Astrocyte of the cerebellum (primary cell): ENCODE measurements at regions not wholly inside any gene's neighbourhood (a gene's known extent, or its start where the extent isn't known, plus 50 kb on each side); places are given as distances from the start of the nearest gene placed in this dataset.

ENCODE experiments used
- DNase-seq: peaks from one replicate; pipeline ENCODE4 v3.0.0-alpha.2; 2011; ENCODE audit warnings: low read depth
- H3K4me3 ChIP-seq: 2 replicates; pipeline ENCODE4 v1.5.1; 2011; ENCODE audit warnings: mild to moderate bottlenecking, low read depth, low read length, moderate library complexity
- in situ Hi-C: cut with HindIII; loops from 2 replicates; pipeline ENCODE4 v1.10.0; 2017; ENCODE audit warnings: low sequenced_read_pairs
- TF ChIP-seq, protein P1 (sequence below): IDR thresholded peaks from 2 replicates; pipeline ENCODE4 v1.5.1; 2012; ENCODE audit warnings: low read length, low read depth, moderate library complexity, mild to moderate bottlenecking; ENCODE audit errors: missing control alignments

DNA sequence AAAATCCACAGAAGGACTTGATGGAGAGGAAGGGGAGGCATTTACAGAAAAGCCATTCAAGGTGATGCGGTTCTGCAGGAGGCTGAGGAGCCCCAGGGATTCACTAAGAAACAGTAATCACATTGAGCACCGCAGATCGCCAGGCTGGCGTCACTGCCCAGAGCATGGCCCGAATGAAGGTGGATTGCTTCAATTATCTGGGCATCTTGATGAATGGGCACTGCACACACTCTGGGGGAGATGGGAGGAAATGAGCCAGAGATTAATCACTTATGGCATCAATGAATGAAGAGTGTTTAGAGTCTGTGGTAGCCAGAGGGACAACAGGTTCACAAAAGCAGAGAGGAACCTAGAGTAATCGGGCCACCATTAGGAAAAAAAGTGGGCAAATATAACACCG lies 292.1 kb downstream of the ZEB1 start:
- TF ChIP-seq, protein P1, sequence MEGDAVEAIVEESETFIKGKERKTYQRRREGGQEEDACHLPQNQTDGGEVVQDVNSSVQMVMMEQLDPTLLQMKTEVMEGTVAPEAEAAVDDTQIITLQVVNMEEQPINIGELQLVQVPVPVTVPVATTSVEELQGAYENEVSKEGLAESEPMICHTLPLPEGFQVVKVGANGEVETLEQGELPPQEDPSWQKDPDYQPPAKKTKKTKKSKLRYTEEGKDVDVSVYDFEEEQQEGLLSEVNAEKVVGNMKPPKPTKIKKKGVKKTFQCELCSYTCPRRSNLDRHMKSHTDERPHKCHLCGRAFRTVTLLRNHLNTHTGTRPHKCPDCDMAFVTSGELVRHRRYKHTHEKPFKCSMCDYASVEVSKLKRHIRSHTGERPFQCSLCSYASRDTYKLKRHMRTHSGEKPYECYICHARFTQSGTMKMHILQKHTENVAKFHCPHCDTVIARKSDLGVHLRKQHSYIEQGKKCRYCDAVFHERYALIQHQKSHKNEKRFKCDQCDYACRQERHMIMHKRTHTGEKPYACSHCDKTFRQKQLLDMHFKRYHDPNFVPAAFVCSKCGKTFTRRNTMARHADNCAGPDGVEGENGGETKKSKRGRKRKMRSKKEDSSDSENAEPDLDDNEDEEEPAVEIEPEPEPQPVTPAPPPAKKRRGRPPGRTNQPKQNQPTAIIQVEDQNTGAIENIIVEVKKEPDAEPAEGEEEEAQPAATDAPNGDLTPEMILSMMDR: no peak
- in situ Hi-C loops: no loop called here
- no peak for DNase-seq
- H3K4me3 ChIP-seq: no peak overlapping the region

DNA sequence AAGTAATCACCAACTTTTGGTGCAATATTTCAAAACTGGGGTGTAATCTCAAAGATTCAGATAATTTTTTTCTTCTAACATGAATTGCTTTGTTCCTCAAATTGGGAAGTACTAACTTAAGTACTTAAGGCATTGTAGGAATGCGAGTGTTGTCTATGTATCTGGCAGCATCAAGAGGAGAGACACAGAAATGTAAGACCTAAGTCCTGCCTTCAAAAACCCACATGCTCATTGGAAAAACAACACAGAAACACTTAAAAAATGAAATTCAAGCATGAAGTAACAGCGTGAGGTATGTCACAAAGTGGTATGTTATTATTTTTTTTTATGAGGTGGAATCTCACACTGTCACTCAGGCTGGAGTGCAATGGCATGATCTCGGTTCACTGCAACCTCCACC lies 288.5 kb downstream of the ZEB1 start:
- no peak overlapping the region for H3K4me3 ChIP-seq
- TF ChIP-seq, protein P1: no peak
- no peak for DNase-seq
- in situ Hi-C loops: no loop called here

DNA sequence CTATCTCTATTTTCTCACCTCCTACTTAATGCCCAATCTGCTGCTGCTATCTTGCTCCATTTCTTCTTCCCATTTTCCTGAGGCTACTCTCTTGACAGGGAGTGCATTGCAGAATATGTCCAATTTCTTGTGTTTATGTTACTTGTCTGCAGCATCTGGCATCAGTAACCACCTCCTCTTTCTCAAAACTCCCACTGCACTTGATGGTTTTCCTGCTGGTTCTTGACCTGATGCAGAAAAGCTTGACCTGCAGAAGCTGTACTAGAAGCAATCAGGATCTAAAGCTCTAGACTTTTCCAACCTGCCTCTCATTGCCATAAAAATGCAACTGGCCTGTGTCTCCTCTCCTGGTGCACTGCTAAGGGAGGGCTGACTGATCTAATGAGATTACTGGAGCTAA lies 287.8 kb downstream of the ZEB1 start:
- no peak overlapping the region for H3K4me3 ChIP-seq
- no peak for DNase-seq
- in situ Hi-C loops: no loop called here
- TF ChIP-seq, protein P1: no peak

DNA sequence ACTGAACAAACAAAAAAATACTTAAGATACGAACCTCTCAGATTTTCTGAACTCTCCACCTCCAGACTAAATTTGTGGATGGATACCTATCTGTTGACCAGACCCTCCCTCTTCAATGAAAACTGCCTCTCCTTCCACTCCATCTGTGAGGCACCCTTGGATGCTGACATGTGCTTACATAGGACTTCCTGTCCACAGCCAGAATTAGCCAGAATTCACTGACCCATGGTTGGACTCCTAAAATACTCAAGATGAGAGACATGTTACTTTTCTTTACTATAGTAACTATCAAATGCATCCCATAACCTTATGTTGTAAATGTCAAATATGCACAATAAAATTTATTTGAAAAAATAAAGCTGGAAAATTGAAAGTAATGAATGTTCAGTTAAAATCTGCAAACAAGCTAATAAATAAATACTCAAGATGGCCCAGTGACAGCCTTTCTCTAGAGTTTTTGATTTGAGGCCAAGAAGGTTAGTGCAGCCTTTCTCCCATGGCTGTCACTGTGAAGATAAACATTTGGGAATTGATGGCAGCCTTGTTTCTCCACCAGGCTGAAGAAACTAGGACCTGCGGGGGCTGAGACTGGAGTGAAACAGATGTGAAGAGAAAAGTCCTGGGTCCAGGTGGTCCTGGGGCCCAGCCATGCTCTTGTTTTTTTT lies 287.0 kb downstream of the ZEB1 start:
- TF ChIP-seq, protein P1: no peak
- H3K4me3 ChIP-seq: no peak overlapping the region
- in situ Hi-C loops: no loop called here

DNA sequence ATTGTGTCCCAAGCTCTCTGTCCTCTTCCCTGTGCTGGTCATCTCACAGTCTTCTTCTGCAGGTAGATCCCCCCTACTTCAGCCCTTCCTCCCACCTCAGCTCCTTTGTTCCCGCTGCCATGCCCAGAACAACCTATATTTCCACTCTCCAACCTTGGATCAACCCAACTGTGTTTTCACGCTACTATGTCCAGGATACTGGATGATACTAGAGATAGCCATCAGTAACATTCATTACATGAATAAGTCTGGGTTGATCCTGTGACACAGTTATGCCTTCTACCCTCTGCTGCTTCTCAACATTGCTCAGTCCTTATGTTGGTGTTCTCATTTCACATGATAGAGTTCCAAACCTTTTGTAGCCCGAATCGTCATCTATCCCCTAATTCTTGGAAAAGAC lies 286.4 kb downstream of the ZEB1 start:
- in situ Hi-C loops: no loop called here
- TF ChIP-seq, protein P1: no peak
- no peak for DNase-seq
- no peak overlapping the region for H3K4me3 ChIP-seq

More for the DNA sequence above, 287.0 kb downstream of the ZEB1 start:
- no peak for DNase-seq

DNA sequence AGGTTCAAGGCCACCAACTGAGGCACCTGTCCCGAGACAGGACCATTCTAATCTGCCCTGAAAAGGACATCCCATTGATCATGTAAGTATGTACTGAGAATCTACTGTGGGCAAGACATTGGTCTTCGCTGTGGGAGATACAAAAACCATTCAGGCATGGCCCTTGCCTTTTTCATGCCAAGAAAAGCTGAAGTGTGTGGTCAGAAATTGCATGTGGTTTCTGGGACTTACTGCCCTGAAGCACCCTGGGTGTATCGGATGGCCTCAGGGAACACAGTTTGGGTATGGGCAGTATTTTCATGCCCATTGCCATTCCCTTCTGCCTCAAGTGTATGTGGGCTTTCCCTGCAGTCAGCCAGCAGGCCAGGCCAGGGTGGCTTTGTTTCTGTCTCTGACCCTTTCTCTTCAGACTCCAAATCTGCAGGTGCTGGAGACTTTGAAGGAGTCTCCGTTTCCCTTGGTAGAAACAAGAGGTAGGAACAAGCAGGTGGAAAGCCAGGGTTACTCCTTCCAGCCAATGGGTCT lies 285.7 kb downstream of the ZEB1 start:
- no peak for DNase-seq
- TF ChIP-seq, protein P1: no peak
- no peak overlapping the region for H3K4me3 ChIP-seq
- in situ Hi-C loops: no loop called here

DNA sequence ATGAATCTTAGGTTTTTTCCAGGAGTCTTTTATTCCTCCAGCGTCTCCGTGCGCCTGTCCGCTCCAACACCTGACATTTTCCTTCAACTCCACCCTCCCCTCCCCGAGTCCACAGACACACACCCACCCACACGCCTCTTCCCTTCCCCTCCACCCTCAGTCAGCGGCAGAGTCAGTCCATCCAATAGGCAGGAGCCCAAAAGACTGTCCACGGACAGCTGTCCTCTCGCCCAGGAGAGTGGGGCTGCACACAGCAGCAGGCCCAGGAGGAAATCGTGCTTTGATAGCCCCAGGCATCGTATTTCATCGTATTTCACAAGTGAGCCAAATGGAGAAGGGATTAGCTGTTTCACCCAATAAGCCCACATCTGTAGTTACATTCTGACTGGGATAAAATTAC lies 285.1 kb downstream of the ZEB1 start:
- H3K4me3 ChIP-seq: no peak overlapping the region
- no peak for DNase-seq
- TF ChIP-seq, protein P1: no peak
- in situ Hi-C loops: no loop called here
